Stimulated activated CD8-positive, alpha-beta memory T cell treated with anti-CD3 and anti-CD28 coated beads, Interleukin-15, amount 100 ng/mL, for 48 hours (primary cell): ENCODE measurements at regions not wholly inside any gene's neighbourhood (a gene's known extent, or its start where the extent isn't known, plus 50 kb on each side); places are given as distances from the start of the nearest gene placed in this dataset.

ENCODE experiments used
- DNase-seq, 2 donors: peaks; one replicate each; pipeline ENCODE4 v3.0.0-alpha.2; 2020; ENCODE audit warnings: low read depth in 2 of 2

GRCh38 chr3:9301091-9301490 lies 51.6 kb upstream of the SRGAP3 start:
- no peak for DNase-seq

GRCh38 chr3:9301798-9302197 lies 52.4 kb upstream of the SRGAP3 start:
- DNase-seq = no peak

- DNase-seq = peak; percentile 42 to 47
These were observed 53.2 kb upstream of the SRGAP3 start for GRCh38 chr3:9302425-9303181.

- DNase-seq = no peak
These were observed 54.4 kb upstream of the THUMPD3 start for GRCh38 chr3:9308298-9308990.

- DNase-seq = no peak
These were observed 52.8 kb upstream of the THUMPD3 start for GRCh38 chr3:9310043-9310442.

GRCh38 chr3:9311228-9311627 lies 51.6 kb upstream of the THUMPD3 start:
- no peak for DNase-seq
